Stimulated activated CD8-positive, alpha-beta memory T cell treated with anti-CD3 and anti-CD28 coated beads, Interleukin-12 subunit alpha, Interleukin-12 subunit beta, amount 100 ng/mL, for 24 hours (primary cell): ENCODE measurements at regions not wholly inside any gene's neighbourhood (a gene's known extent, or its start where the extent isn't known, plus 50 kb on each side); places are given as distances from the start of the nearest gene placed in this dataset.

Experiments
- DNase-seq: peaks from one replicate; pipeline ENCODE4 v3.0.0-alpha.2; 2020; ENCODE audit errors: extremely low read depth

- no peak for DNase-seq
Observed at GRCh38 chr2:217691516-217691915, 311.3 kb downstream of the TNS1 start.

- DNase-seq = no peak
Observed at GRCh38 chr2:217689053-217689452, 313.7 kb downstream of the TNS1 start.

- no peak for DNase-seq
Observed at GRCh38 chr2:217688494-217688893, 314.3 kb downstream of the TNS1 start.

GRCh38 chr2:217687771-217688170 is 315.0 kb downstream of the TNS1 start:
- DNase-seq = no peak

- no peak for DNase-seq
Observed at GRCh38 chr2:217685255-217685605, 317.6 kb downstream of the TNS1 start.

- DNase-seq = no peak
Observed at GRCh38 chr2:217684431-217685254, 318.2 kb downstream of the TNS1 start.

GRCh38 chr2:217683106-217683870 is 319.5 kb downstream of the TNS1 start:
- no peak for DNase-seq

GRCh38 chr2:217681791-217682190 is 321.0 kb downstream of the TNS1 start:
- no peak for DNase-seq

- no peak for DNase-seq
Observed at GRCh38 chr2:217680381-217680780, 322.4 kb downstream of the TNS1 start.

GRCh38 chr2:217673627-217674026 is 329.2 kb downstream of the TNS1 start:
- DNase-seq = no peak

GRCh38 chr2:217672472-217672871 is 330.3 kb downstream of the TNS1 start:
- no peak for DNase-seq

- no peak for DNase-seq
Observed at GRCh38 chr2:217671871-217672270, 330.9 kb downstream of the TNS1 start.

- no peak for DNase-seq
Observed at GRCh38 chr2:217671075-217671474, 331.7 kb downstream of the TNS1 start.

- DNase-seq = no peak
Observed at GRCh38 chr2:217669831-217670230, 333.0 kb downstream of the TNS1 start.

- no peak for DNase-seq
Observed at GRCh38 chr2:217667512-217667911, 335.3 kb downstream of the TNS1 start.

- DNase-seq = no peak
Observed at GRCh38 chr2:217667035-217667434, 335.8 kb downstream of the TNS1 start.

- DNase-seq = no peak
Observed at GRCh38 chr2:217666338-217666737, 336.5 kb downstream of the TNS1 start.

- no peak for DNase-seq
Observed at GRCh38 chr2:217664761-217665160, 338.0 kb downstream of the TNS1 start.

- no peak for DNase-seq
Observed at GRCh38 chr2:217662984-217663602, 339.7 kb downstream of the TNS1 start.

- DNase-seq = no peak
Observed at GRCh38 chr2:217661378-217661777, 341.4 kb downstream of the TNS1 start.

GRCh38 chr2:217660423-217660822 is 342.4 kb downstream of the TNS1 start:
- no peak for DNase-seq

GRCh38 chr2:217658806-217659205 is 344.0 kb downstream of the TNS1 start:
- DNase-seq = no peak

- no peak for DNase-seq
Observed at GRCh38 chr2:217657252-217657651, 345.5 kb downstream of the TNS1 start.
